HG03039 (cell line): ENCODE measurements at regions not wholly inside any gene's neighbourhood (a gene's known extent, or its start where the extent isn't known, plus 50 kb on each side); places are given as distances from the start of the nearest gene placed in this dataset.

Source experiments
- ATAC-seq: cut with Tn5 transposase; IDR thresholded peaks from one replicate; pipeline ENCODE4 v1.9.1; 2021; ENCODE audit warnings: mild to moderate bottlenecking, moderate library complexity; ENCODE audit not compliant: unreplicated experiment

DNA sequence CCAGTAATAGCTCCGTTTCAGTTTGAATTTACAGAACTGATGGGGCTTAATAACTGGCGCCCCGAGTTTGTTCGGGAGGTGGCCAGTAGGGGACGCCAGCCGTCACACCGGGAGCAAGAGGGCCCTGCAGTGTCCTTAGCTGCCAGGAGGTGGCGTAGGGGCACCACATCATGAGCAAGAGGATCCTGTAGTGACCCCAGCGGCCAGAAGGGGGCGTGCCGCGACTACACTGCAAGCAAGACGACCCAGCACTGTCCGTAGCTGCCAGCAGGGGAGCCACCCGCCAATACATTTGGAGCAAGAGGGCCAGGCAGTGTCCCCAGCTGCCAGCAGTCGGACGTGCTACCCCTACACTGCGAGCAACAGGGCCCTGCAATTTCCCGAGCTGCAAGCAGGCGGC, 663.7 kb upstream of the B3GAT1 start:
- ATAC-seq: no peak

DNA sequence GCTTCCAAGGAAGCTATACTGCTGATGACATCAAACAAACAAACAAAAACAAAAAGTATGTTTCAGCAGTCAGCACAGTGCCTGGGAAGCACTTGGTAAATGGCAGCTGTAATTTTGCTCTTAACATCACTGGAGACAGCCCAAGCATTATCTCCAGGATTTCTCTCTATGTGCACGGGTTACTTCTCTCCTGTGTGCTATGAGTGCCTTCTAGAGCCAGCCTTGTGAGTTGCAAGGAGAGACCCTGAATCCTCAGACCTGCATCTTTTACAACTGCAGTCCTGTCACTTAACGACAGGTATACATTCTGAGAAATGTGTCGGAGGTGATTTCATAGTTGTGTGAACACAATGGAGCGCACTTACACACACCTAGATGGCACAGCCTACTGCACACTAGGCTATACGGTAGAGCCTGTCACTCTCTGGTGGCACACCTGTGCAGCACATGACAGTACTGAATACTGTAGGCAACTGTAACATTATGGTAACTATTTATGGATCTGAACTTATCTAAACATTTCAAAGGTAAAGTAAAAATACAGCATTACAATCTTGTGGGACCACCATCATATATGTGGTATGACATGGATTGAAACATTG, 662.5 kb upstream of the B3GAT1 start:
- no peak for ATAC-seq

DNA sequence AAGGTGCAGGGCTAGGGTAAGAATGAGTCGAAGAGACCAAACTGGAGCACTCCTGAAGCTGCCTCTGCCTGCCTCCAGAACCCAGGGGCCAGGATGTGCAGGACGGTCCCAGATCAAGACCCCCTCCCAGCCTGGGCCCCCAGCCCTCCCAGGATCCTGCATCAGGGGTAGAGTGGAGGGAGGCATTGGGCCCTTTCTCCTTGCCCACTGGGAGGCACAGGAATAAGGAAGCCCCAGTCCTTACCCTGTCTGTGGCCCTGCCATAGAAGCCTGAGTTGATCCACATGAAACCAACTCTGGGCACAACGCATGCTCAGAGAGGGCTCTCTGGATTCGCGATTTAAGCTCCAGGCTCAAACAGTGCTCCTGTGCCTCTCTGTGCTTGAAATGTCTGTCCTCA, 661.8 kb upstream of the B3GAT1 start:
- no peak for ATAC-seq

DNA sequence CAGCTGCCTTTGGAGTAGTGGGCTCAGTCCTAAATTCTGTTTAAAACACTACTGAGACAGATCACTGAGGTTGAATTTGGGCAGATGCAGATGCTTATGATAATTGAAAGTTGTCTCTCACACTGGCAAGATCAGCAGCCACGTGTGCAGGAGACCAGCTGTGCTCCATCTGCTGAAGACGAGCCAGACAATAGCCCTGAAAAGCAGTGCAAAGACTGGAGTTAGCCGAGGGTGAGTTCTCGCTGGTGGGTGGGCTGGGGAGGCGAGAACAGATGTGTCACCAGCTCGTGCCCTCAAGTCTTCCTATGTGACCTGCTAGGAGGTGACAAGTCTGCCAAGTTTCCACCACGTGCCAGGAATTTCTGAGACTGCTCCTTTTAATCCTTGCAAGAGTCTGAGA, 661.3 kb upstream of the B3GAT1 start:
- no peak for ATAC-seq

DNA sequence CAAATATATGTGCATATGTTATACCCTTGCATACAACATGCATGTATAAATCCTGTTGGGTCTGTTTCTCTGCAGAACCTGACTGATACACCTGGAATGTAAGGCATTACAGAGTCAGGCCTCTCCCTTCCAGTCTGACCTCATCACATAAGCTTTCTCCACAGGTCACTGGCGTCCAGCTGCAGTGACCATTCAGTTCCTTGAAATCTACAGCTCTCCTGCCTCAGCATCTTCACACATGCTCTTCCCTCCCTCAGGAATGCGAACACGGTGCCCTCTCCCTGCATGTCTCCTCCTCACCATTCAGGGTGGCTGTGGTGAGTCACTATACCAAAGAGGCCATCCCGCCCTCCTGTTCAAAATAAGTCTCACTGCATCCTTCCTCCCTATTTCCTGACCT, 657.8 kb upstream of the B3GAT1 start:
- ATAC-seq: no peak

DNA sequence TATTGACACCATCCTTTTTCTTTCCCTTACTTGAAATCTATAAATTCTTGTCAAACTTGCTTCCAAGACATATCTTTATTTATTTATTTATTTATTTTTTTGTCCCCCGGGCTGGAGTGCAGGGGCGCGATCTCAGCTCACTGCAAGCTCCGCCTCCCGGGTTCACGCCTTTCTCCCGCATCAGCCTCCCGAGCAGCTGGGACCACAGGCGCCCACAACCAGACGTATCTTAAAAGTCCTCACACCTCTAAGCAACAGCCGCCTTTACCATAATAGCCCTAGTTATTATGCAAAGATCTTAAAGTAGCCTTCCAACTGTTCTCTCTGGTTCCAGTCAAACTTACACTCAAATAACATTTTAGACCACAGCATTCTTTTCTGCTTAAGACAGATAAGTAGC, 657.0 kb upstream of the B3GAT1 start:
- ATAC-seq: no peak

DNA sequence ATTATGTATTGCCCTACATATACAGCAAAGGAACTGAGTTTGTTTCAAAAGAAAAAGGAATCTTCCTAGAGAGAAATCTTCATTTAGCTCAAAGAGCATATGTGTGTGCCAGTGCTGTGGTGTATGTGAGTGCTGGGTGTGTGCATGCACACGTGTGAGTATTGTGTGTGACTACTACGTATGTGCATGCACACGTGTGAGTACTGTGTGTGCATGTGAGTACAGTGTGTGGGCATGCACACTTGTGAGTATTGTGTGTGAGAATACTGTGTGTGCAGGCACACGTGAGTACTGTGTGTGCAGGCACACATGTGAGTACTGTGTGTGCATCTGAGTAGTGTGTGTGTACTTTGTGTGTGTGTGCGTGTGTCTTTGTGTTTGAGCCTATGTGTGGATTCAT, 651.0 kb upstream of the B3GAT1 start:
- ATAC-seq: no peak

DNA sequence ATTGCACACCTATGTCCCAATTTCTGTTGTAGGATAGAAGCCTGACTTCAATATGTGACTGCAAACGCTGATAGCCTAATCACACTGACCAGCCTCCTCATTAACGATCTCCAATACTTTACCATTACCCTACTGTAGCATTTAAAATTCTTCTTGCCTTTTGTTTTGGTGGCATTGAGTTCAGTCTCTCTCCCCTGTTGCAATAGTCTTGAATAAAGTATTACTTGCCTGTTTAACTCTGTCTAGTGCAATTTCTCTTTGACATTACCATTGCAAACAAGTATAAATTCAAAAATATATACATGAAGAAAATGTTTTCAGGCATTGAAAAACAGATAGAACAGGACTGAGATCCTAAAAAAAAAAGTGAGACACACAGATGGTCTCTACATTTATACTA, 649.1 kb upstream of the B3GAT1 start:
- no peak for ATAC-seq

DNA sequence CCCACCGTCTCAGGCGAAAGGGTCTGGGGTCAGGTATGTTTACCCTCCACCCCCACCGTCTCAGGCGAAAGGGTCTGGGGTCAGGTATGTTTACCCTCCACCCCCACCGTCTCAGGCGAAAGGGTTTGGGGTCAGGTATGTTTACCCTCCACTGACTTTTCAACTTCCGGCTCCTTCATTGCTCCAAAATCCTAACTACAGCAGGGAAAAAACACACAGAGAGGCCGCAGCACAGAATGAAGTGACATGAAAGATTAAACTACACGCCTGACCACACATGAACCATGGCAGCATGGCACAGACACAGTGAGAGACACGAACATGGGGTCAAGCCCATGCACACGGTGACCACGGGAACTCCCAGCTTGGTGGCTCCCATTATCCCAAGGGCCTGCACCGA, 634.9 kb upstream of the B3GAT1 start:
- no peak for ATAC-seq

DNA sequence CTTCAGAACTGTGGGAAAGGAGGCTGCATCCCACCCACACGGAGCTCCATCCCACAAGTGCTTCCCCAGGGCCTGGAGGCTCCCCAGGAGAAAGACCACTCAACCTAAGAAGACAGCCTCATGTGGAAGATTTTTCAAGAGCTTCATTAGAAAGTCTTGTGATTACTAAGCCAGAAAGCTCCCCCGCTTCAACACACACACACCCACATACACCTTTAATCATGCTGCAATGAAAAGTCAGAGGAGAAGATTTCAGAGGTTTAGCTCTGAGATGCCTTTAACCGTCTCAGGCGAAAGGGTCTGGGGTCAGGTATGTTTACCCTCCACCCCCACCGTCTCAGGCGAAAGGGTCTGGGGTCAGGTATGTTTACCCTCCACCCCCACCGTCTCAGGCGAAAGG, 634.5 kb upstream of the B3GAT1 start:
- no peak for ATAC-seq

DNA sequence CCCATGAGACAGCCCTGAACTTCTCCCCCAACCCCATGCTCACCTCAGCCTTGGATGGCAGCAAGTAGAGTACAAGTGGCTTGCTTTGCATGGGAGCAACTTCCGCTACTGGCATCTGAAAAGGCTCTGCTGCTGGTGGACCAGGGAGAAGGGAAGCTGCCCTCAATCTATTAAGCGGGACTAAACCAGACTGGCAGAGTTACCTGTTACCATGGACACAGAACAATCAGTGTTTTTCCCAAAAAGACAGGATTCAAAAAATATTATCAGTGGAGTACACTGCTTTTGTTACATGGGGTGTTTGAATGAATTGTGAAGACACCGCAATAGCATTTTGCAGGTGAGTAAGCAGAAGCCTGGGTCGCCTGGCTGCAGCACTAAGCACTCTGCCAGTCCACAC, 631.4 kb upstream of the B3GAT1 start:
- no peak for ATAC-seq

DNA sequence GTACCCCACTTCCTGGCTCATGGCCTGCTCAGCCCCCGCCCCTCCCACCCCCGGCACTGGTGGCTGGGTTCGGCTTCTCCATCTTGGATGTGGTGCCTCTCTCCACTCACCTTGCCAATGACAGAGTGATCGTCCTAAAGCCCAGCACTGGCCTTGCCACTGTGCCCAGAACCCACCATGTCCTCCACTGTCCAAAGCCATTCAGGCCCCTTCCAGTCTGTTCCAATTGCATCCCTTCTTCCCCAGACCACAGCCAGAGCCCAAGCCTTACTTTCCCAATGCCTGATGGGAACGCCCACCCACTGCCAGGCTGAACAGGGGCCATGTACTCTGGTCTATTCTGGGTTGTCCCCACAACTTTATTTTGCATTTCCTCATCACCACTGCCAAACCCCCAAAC, 625.8 kb upstream of the B3GAT1 start:
- no peak for ATAC-seq

DNA sequence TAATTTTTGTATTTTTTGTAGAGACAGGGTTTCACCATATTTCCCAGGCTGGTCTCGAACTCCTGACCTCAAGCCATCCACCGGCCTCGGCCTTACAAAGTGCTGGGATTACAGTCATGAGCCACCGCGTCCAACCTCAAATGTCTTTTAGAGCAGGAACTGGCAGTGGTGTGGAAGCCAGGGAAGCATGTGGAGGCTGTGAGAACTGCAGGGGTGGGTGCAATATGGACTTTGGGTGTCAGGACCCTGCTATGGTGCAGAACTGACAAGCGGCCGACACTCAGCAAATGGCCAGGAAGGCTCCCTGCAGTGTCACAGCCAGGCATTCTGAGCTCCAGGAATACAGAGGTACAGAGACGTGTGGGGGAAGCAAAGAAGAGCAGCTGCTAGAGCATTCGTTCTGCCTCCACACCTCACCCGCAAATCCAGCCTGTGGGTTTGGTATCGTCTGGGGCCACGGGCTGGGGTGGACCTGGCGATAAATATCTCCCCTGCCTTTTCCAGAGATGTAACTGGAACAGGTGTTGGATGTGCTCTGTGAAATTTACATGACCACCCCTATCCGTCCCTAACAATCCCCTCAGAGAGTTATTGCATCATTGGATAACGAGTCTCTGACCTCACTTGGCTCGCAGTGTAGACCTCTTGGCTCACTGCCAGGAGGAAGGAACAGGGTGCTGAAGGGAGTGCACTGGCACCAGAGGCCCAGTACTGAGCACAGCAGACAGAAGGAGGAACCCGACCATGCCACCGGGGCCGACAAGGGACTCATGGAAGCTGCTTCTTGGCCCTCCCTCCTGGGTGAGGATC, 624.7 kb upstream of the B3GAT1 start:
- no peak for ATAC-seq

DNA sequence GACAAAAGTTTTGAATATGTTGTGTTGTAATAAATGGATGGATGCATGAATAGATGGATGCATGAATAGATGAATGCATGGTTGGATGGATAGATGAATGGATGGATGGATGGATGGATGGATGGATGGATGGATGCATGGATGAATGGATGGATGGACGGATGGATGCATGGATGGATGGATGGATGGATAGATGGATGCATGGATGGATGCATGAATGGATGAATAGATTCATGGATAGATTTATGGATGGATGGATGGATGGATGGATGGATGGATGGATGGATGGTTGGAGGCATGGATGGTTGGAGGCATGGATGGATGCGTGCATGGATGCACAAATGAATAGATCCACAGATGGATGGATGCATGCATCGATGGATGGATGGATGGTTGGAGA, 623.2 kb upstream of the B3GAT1 start:
- ATAC-seq: no peak

DNA sequence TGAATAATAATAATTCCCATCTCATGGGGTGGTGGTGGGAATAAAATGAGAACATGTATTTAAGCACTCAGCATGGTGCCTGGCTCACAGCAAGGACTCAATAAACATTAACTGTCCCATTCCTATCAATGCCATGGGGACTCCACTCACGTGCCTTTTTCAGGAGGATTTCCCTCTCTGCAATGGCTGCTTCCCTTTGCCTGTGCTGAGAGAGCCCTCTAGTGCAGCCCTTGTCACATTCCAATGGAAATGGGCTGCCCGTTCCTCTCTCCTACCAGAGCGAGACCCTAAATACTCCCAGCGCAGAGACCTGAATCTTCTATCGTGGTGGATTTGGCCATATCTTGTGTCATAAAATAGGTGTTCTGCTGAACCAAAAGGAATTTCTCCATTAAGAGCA, 621.5 kb upstream of the B3GAT1 start:
- ATAC-seq: no peak

DNA sequence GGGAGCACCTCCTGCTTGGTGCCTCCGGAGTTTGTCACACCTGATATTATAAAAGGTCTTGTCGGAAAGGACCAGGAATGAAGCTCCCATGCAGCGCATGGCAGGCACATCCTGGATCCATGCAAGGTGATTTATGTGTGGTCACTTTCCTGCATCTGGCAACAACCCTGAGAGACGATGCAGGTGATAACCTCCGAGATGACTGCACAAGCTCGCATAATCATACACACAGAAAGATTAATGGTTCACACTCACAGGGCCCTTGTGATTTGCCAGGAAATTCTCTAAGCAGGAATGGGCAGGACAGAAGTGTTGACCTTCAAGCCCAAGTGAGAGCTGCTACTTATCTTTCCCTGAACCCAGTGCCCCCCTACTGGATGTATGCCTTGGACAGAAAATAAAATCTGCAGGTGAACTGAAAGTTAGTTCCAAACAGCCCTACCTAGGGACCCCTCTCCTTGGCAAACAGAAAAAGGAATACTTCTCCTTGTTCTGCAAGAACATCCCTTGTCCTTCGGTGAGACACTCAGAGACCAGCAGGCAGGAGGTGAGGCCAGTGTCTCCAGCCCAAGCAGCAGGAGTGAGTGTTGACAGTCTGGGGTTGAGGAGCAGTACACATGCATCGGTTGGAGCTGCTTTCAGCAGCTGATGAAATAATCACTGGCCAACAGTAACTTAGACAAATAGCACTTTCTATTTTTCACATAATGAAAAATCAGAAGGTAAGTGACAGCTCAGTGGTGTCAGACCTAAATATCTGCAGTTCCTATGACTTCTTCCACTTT, 619.4 kb upstream of the B3GAT1 start:
- ATAC-seq: no peak

DNA sequence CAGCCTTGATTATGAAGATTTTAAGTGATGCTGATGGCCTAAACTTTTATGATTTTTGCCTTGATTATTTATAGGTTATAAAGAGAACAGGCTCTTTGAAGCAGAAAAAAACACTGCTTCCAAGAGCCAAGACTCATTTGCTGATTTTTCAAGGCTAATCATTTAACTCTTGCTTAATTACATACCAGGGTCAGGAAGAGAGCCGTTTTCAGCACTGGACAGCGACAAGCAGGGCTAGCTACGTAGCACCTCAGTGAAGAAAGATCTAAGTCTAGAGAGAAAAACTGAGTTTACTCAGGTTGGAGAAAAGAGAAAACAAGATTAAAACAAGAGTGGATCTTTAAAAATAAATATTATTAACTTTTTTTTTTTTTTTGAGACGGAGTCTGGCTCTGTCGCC, 615.4 kb upstream of the B3GAT1 start:
- no peak for ATAC-seq

DNA sequence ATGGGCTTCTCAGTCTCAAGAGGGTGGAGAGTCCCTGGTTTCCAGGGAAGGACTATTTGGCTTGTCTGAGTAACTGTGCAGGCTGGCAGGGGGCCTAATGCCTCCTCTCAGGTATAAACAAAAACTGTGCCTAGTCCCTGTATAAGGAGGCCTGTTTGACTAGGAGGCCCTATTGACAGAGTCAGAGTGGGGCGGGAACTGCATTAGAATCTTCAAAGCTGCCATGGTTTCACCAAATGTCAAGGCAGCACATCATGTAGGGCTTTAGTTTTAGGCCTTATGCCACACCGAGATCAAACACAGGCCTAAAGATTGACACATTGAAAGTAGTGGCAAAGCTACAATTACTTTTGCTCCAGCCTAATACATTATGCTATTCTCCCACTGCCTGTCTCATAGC, 611.5 kb upstream of the B3GAT1 start:
- ATAC-seq: no peak

DNA sequence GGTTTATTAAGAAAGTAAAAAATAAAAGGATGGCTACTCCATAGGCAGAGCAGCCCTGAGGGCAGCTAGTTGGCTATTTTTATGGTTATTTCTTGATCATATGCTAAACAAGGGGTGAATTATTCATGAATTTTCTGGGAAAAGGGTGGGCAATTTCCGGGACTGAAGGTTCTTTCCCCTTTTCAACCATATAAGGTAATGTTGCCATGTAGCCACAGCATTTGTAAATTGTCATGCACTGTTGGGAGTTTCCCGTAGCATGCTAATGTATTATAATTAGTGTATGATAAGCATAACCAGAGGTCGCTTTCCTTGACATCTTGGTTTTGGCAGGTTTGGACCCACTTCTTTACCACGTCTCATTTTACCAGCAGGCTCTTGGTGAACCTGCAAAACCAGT, 610.4 kb upstream of the B3GAT1 start:
- no peak for ATAC-seq

DNA sequence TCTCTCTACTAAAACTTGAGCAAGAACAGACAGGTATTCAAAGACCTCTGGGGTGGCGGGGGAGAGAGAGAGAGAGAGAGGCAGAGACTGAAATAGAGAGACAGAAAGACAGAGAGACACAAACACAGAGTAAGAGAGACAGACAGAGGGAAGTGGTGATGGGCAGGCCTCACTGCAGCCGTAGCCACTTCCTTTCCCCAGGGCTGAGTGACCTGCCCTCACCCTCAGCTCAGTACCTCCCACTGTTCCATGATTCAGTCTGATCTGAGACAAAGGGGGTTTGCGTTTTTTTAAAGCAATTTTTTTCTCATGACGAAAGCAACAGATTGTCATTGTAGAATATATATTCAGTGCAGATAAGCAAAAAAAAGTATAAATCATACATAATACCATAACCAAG, 607.9 kb upstream of the B3GAT1 start:
- ATAC-seq: no peak

DNA sequence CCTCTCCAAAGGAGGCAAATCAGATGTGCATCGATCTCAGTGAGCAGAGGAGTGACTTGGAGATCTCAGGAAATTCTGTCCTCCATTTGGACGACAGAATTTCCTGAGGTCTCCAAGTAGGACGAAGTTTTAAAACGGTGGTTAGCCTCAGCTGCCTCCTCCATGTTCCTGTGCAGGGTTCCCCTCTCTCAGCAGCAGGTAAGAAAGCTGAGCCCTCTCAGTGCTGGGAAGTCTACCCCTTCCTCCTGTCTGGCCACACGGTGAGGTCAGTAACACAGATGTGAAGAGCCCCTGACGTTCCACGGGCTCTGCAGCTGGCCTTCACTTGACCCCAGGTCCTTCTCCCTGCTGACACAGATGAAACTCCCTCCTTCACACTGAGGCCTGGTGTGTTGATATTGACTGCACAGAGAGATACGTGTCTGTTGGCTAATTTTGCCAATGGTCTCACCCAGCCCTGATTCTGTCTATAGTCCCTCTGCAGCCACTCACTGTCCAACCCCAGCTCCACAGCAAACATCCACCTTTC, 607.4 kb upstream of the B3GAT1 start:
- no peak for ATAC-seq

DNA sequence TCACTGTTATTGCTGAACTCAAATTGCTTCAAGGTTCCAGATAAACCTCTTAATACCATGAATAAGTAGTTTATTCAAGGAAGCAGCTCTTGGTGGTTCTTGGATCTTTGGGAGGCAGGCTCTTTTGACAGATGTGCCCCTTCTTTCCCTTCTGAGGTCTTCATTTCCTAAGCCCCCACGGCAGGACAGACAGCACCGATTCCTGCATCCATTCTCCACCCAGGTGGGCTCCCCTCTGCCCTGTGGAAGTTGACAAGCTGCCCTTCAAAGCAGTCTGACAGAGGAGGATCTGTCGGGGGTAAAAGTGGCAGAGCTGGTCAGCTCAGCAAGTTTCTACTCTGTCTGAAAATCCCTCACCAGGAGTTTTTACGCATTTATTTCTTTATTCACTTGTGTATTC, 605.3 kb upstream of the B3GAT1 start:
- no peak for ATAC-seq
